ENCODE measurements at regions not wholly inside any gene's neighbourhood (a gene's known extent, or its start where the extent isn't known, plus 50 kb on each side); places are given as distances from the start of the nearest gene placed in this dataset.
A peak's percentile ranks its signal among the peaks of the same experiment; 100 is the strongest.

DNA sequence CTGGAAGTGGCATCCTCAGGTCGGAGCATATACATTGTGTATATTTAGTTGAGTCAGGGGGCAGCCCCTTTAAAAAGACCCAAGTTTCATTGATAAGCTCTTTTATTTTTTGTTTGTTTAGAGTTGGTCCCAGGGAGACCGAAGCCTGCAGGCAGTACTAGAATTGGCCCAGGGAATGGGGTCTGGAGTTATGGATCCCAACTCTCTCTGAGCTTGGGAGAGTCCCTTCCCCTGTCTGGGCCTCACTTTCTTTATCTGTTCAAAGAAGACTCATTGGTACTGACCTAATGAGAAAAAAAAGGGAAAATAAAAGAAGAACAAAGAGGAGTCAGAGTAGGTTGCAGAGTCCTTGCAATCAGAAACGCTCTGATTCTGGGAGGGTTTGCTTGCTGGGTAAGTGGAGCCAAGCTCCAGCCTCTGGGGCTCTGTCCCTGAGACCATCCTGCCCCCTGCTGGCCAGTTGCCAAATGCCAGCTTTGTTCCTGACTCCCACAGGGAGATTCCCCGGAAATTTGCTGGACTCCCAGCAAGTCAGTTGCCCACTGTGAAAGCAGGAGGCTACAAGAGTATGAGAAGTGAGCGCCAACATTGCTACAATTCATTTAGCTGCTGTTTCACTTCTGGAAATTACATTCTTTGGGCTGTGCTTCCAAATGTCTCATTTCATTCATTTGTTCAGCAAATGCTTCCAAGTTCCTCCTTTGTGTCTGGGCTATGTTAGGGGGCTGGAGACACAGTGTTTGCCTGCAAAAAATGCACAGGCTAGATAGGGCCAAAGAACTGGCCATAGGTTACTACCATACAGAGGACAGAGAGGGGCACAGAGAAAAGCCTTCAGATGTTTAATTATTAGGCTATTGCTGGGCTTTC is 156.2 kb downstream of the MELK start (continued):
- TF ChIP-seq, protein P1, sequence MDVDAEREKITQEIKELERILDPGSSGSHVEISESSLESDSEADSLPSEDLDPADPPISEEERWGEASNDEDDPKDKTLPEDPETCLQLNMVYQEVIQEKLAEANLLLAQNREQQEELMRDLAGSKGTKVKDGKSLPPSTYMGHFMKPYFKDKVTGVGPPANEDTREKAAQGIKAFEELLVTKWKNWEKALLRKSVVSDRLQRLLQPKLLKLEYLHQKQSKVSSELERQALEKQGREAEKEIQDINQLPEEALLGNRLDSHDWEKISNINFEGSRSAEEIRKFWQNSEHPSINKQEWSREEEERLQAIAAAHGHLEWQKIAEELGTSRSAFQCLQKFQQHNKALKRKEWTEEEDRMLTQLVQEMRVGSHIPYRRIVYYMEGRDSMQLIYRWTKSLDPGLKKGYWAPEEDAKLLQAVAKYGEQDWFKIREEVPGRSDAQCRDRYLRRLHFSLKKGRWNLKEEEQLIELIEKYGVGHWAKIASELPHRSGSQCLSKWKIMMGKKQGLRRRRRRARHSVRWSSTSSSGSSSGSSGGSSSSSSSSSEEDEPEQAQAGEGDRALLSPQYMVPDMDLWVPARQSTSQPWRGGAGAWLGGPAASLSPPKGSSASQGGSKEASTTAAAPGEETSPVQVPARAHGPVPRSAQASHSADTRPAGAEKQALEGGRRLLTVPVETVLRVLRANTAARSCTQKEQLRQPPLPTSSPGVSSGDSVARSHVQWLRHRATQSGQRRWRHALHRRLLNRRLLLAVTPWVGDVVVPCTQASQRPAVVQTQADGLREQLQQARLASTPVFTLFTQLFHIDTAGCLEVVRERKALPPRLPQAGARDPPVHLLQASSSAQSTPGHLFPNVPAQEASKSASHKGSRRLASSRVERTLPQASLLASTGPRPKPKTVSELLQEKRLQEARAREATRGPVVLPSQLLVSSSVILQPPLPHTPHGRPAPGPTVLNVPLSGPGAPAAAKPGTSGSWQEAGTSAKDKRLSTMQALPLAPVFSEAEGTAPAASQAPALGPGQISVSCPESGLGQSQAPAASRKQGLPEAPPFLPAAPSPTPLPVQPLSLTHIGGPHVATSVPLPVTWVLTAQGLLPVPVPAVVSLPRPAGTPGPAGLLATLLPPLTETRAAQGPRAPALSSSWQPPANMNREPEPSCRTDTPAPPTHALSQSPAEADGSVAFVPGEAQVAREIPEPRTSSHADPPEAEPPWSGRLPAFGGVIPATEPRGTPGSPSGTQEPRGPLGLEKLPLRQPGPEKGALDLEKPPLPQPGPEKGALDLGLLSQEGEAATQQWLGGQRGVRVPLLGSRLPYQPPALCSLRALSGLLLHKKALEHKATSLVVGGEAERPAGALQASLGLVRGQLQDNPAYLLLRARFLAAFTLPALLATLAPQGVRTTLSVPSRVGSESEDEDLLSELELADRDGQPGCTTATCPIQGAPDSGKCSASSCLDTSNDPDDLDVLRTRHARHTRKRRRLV (CRISPR knock-in tag; IDR thresholded peaks at IDR 0.05) = no peak
- TF ChIP-seq ZNF343 (CRISPR knock-in tag; IDR thresholded peaks at IDR 0.05) (no peak), KMT2B (CRISPR knock-in tag; IDR thresholded peaks at IDR 0.05) (no peak), ZNF274 (CRISPR knock-in tag; IDR thresholded peaks at IDR 0.05) (no peak), AGO1 (IDR thresholded peaks at IDR 0.05; ENCODE audit: low read depth, low read length, poor library complexity, severe bottlenecking) (no peak), MTF2 (CRISPR knock-in tag; IDR thresholded peaks at IDR 0.05; ENCODE audit: borderline replicate concordance) (no peak), RFXAP (CRISPR knock-in tag; IDR thresholded peaks at IDR 0.05; ENCODE audit: borderline replicate concordance) (no peak), GATAD2A (CRISPR knock-in tag; IDR thresholded peaks at IDR 0.05) (0 out of 2 replicates have a peak, but pooled peaks have one; percentile 14), ZNF501 (CRISPR knock-in tag; IDR thresholded peaks at IDR 0.05) (no peak), DNMT3B (CRISPR knock-in tag; conservative IDR thresholded peaks at IDR 0.05) (no peak), TCF7 (IDR thresholded peaks at IDR 0.05; ENCODE audit: low read depth) (no peak), ZFP82 (CRISPR knock-in tag; IDR thresholded peaks at IDR 0.05; ENCODE audit: borderline replicate concordance) (no peak)
- TF ChIP-seq, protein P2, sequence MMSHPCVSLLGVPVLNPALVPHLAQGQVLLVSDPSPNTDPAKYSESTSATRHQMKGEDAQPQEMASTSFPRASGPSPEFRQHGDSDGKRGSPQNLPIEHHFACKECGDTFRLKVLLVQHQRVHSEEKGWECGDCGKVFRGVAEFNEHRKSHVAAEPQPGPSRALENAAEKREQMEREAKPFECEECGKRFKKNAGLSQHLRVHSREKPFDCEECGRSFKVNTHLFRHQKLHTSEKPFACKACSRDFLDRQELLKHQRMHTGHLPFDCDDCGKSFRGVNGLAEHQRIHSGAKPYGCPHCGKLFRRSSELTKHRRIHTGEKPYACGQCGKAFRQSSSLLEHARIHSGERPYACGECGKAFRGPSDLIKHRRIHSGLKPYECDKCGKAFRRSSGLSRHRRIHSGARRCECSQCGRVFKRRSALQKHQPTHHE (CRISPR knock-in tag; IDR thresholded peaks at IDR 0.05; ENCODE audit: borderline replicate concordance) = no peak
- TF ChIP-seq, protein P3, sequence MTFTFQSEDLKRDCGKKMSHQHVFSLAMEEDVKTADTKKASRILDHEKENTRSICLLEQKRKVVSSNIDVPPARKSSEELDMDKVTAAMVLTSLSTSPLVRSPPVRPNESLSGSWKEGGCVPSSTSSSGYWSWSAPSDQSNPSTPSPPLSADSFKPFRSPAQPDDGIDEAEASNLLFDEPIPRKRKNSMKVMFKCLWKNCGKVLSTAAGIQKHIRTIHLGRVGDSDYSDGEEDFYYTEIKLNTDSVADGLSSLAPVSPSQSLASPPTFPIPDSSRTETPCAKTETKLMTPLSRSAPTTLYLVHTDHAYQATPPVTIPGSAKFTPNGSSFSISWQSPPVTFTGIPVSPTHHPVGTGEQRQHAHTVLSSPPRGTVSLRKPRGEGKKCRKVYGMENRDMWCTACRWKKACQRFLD (CRISPR knock-in tag; IDR thresholded peaks at IDR 0.05; ENCODE audit: borderline replicate concordance) = no peak
- TF ChIP-seq, protein P4, sequence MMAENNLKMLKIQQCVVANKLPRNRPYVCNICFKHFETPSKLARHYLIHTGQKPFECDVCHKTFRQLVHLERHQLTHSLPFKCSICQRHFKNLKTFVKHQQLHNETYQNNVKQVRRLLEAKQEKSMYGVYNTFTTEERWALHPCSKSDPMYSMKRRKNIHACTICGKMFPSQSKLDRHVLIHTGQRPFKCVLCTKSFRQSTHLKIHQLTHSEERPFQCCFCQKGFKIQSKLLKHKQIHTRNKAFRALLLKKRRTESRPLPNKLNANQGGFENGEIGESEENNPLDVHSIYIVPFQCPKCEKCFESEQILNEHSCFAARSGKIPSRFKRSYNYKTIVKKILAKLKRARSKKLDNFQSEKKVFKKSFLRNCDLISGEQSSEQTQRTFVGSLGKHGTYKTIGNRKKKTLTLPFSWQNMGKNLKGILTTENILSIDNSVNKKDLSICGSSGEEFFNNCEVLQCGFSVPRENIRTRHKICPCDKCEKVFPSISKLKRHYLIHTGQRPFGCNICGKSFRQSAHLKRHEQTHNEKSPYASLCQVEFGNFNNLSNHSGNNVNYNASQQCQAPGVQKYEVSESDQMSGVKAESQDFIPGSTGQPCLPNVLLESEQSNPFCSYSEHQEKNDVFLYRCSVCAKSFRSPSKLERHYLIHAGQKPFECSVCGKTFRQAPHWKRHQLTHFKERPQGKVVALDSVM (CRISPR knock-in tag; IDR thresholded peaks at IDR 0.05) = no peak
- TF ChIP-seq, protein P5, sequence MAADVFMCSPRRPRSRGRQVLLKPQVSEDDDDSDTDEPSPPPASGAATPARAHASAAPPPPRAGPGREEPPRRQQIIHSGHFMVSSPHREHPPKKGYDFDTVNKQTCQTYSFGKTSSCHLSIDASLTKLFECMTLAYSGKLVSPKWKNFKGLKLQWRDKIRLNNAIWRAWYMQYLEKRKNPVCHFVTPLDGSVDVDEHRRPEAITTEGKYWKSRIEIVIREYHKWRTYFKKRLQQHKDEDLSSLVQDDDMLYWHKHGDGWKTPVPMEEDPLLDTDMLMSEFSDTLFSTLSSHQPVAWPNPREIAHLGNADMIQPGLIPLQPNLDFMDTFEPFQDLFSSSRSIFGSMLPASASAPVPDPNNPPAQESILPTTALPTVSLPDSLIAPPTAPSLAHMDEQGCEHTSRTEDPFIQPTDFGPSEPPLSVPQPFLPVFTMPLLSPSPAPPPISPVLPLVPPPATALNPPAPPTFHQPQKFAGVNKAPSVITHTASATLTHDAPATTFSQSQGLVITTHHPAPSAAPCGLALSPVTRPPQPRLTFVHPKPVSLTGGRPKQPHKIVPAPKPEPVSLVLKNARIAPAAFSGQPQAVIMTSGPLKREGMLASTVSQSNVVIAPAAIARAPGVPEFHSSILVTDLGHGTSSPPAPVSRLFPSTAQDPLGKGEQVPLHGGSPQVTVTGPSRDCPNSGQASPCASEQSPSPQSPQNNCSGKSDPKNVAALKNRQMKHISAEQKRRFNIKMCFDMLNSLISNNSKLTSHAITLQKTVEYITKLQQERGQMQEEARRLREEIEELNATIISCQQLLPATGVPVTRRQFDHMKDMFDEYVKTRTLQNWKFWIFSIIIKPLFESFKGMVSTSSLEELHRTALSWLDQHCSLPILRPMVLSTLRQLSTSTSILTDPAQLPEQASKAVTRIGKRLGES (CRISPR knock-in tag; IDR thresholded peaks at IDR 0.05; ENCODE audit: borderline replicate concordance) = no peak
